Neural crest cell (in vitro differentiated cells): ENCODE measurements at regions not wholly inside any gene's neighbourhood (a gene's known extent, or its start where the extent isn't known, plus 50 kb on each side); places are given as distances from the start of the nearest gene placed in this dataset.

Source experiments
- DNase-seq: peaks from one replicate; pipeline ENCODE4 v3.0.0; 2021; ENCODE audit warnings: low read depth, mixed read lengths, low spot score
- H3K27ac Mint-ChIP-seq: one replicate; pipeline ENCODE4 v1.8.0; 2021; ENCODE audit warnings: mild to moderate bottlenecking, mixed read lengths; ENCODE audit not compliant: unreplicated experiment
- H3K27me3 Mint-ChIP-seq: 2 replicates; pipeline ENCODE4 v1.8.0; 2021; ENCODE audit warnings: low read depth, mild to moderate bottlenecking, mixed read lengths
- H3K36me3 Mint-ChIP-seq: 2 replicates; pipeline ENCODE4 v1.8.0; 2021; ENCODE audit warnings: low read depth, mild to moderate bottlenecking, mixed read lengths
- H3K4me1 Mint-ChIP-seq: 2 replicates; pipeline ENCODE4 v1.8.0; 2021; ENCODE audit warnings: mixed read lengths
- H3K4me3 Mint-ChIP-seq: one replicate; pipeline ENCODE4 v1.8.0; 2021; ENCODE audit warnings: mild to moderate bottlenecking, mixed read lengths
- H3K9me3 Mint-ChIP-seq: 2 replicates; pipeline ENCODE4 v1.8.0; 2021; ENCODE audit warnings: mixed read lengths
- TF ChIP-seq, protein P1 (sequence below): fragments of 200-600 bp; sonication (generic); conservative IDR thresholded peaks from 2 replicates; pipeline ENCODE4 v1.5.0; 2021; ENCODE audit warnings: antibody characterized with exemption, mild to moderate bottlenecking

DNA sequence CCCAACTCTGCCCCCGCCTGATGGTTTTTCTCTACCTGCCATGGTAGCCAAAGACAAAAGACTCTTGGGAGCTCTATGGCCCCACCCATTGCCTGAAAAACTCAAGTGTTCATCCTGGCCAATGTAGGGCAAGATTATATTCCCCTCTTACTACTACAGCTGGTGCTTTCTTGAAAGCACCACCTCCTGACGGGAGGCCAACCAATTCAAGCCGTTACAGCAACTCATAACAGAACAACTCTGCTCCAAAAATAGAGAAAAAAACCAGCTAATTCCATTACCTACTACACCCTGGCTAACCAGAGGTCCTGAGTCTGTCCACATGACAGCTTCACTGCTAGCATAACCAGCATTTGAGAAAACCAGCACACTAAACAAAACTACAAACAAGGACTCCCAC lies 127.5 kb upstream of the GAREM1 start:
- Mint-ChIP-seq H3K27me3 (no peaks in the 10 kb centered on the region), H3K4me3 (no peak overlapping the region), H3K36me3 (no peaks in the 10 kb centered on the region), H3K27ac (no peak overlapping the region), H3K9me3 (no peaks in the 10 kb centered on the region), H3K4me1 (no peaks in the 10 kb centered on the region)
- DNase-seq = no peak
- TF ChIP-seq, protein P1, sequence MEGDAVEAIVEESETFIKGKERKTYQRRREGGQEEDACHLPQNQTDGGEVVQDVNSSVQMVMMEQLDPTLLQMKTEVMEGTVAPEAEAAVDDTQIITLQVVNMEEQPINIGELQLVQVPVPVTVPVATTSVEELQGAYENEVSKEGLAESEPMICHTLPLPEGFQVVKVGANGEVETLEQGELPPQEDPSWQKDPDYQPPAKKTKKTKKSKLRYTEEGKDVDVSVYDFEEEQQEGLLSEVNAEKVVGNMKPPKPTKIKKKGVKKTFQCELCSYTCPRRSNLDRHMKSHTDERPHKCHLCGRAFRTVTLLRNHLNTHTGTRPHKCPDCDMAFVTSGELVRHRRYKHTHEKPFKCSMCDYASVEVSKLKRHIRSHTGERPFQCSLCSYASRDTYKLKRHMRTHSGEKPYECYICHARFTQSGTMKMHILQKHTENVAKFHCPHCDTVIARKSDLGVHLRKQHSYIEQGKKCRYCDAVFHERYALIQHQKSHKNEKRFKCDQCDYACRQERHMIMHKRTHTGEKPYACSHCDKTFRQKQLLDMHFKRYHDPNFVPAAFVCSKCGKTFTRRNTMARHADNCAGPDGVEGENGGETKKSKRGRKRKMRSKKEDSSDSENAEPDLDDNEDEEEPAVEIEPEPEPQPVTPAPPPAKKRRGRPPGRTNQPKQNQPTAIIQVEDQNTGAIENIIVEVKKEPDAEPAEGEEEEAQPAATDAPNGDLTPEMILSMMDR = no peak

DNA sequence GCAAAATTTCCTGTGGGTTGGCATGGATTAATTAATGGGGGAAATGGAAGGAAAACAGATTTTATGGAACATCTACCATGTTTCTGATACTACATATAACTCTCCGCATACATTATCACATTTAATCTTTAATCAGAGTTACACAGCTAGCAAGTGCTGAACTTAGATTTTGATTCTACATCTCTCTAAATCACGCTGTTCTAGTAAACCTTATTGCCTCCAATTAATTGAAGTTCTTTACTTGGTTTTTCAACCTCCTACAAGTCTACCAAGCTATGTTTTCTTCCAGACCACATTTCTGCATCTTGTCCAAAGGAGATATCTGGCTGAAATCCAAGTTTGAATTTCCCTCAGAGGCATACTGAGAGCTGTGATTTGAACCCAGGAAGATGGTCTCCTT lies 125.8 kb upstream of the GAREM1 start:
- no peak overlapping the region for H3K27ac Mint-ChIP-seq
- no peaks in the 10 kb centered on the region for H3K27me3 Mint-ChIP-seq
- H3K4me3 Mint-ChIP-seq = no peak overlapping the region
- H3K9me3 Mint-ChIP-seq = no peaks in the 10 kb centered on the region
- H3K36me3 Mint-ChIP-seq = no peaks in the 10 kb centered on the region
- TF ChIP-seq, protein P1 = no peak
- H3K4me1 Mint-ChIP-seq = no peaks in the 10 kb centered on the region
- DNase-seq = no peak

DNA sequence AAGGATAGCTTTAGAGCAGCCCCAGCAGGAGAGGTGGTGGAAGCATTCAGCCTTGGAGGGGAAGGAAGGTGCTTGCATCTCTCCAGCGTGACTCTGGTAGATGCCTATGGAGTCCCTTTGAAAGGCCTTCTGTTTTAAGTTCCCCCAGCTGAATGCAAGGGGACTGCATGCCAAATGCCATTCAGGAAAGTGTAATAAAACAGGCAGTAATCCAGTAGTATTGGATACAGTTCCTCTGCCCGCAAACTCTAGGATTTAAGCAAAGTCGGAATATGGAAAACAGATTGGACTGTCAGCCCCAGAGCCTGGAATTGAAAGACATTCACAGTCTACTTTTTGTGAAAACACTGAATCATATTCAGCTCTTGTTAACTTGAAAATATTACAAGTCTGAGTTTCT lies 125.2 kb upstream of the GAREM1 start:
- no peak for DNase-seq
- Mint-ChIP-seq H3K27ac (no peak overlapping the region), H3K36me3 (no peaks in the 10 kb centered on the region), H3K27me3 (no peaks in the 10 kb centered on the region), H3K4me3 (no peak overlapping the region), H3K9me3 (no peaks in the 10 kb centered on the region), H3K4me1 (no peaks in the 10 kb centered on the region)
- TF ChIP-seq, protein P1 = no peak

DNA sequence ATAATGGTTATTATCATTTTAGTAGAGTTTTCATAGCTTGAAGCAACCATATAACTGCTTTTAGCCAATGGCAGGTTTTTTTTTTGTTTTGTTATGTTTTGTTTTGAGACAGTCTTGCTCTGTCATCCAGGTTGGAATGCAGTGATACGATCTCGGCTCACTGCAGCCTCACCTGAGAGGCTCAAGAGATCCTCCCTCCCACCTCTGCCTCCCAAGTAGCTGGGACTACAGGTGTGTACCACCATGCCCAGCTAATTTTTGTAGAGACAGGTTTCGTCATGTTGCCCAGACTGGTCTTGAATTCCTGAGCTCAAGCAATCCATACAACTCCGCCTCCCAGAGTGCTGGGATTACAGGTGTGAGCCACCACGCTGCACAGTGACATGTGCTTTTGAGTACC lies 117.5 kb upstream of the GAREM1 start:
- DNase-seq = no peak
- Mint-ChIP-seq H3K9me3 (peaks cover 8% of the 10 kb centered on the region), H3K27ac (no peak overlapping the region), H3K4me1 (no peaks in the 10 kb centered on the region), H3K4me3 (no peak overlapping the region), H3K36me3 (peaks cover 3% of the 10 kb centered on the region), H3K27me3 (no peaks in the 10 kb centered on the region)
- TF ChIP-seq, protein P1 = no peak

DNA sequence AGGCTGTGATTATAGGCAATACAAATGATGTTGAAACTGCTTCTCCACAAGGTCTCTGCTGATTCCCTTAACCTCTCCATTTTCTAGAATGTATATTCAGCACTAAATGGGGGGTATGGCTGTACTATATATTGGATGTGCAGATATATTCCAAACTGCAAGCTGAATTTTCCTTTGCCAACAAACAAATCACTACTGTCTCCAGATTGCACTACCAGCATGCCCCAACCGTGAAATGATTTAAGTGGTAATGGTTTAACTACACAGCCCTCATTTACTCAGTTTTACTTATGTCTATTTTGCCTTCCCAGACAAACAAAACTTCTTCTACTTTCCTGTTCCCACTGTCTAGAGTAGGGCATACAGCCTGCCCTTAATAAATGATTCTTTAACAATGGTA lies 112.7 kb upstream of the GAREM1 start:
- peaks cover 12% of the 10 kb centered on the region for H3K9me3 Mint-ChIP-seq
- TF ChIP-seq, protein P1 = no peak

DNA sequence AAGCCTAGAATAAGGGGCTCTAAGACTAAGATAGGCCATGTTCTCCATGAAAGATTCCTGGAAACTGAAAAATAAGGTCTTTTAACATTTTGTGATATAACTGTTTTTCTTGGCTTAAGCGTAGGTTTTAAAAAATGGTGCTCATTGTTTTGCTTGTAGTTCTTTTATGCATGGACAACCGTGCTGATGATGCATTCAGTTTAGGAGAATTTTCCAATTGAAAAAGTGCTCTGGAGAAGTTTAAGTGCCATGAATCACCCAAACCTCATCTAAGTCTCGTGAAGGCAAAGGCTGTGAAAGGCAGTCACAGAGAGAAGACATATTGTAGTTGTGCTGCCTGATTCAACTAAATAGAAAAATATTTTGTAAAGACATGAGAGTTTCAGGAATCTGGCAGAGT lies 111.8 kb upstream of the GAREM1 start:
- H3K36me3 Mint-ChIP-seq = peaks cover 3% of the 10 kb centered on the region
- DNase-seq = no peak
- no peak overlapping the region for H3K4me3 Mint-ChIP-seq
- no peak overlapping the region for H3K27ac Mint-ChIP-seq
- H3K4me1 Mint-ChIP-seq = peaks cover 5% of the 10 kb centered on the region
- TF ChIP-seq, protein P1 = no peak
- H3K9me3 Mint-ChIP-seq = peaks cover 11% of the 10 kb centered on the region
- H3K27me3 Mint-ChIP-seq = no peaks in the 10 kb centered on the region

More for the DNA sequence above, 112.7 kb upstream of the GAREM1 start:
- Mint-ChIP-seq H3K36me3 (peaks cover 3% of the 10 kb centered on the region), H3K27me3 (no peaks in the 10 kb centered on the region), H3K4me3 (no peak overlapping the region), H3K27ac (no peak overlapping the region), H3K4me1 (peaks cover 5% of the 10 kb centered on the region)
- no peak for DNase-seq
